ENCODE measurements at regions not wholly inside any gene's neighbourhood (a gene's known extent, or its start where the extent isn't known, plus 50 kb on each side); places are given as distances from the start of the nearest gene placed in this dataset.

DNA sequence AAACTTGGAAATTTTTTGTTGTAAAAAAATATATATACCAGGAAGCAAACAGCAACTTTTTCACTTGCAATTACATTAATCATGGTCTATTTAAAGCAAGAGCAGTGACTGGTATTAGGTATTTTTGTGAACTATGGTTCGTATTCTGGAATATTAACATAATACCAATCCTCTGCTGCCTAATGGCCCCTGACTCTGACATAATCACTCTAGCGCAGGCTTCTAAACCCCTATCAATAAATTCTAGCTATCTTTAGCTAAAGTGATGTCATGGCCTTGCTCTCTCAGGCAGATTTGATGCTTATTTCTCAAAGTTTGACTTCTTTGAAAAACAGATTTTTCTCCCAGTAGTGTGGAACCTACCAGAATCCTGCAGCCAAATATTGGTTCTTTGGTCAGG is 808.3 kb downstream of the VGLL3 start:
- TF ChIP-seq, protein P1, sequence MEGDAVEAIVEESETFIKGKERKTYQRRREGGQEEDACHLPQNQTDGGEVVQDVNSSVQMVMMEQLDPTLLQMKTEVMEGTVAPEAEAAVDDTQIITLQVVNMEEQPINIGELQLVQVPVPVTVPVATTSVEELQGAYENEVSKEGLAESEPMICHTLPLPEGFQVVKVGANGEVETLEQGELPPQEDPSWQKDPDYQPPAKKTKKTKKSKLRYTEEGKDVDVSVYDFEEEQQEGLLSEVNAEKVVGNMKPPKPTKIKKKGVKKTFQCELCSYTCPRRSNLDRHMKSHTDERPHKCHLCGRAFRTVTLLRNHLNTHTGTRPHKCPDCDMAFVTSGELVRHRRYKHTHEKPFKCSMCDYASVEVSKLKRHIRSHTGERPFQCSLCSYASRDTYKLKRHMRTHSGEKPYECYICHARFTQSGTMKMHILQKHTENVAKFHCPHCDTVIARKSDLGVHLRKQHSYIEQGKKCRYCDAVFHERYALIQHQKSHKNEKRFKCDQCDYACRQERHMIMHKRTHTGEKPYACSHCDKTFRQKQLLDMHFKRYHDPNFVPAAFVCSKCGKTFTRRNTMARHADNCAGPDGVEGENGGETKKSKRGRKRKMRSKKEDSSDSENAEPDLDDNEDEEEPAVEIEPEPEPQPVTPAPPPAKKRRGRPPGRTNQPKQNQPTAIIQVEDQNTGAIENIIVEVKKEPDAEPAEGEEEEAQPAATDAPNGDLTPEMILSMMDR (IDR thresholded peaks at IDR 0.05) = no peak
- TF ChIP-seq POLR2A (IDR thresholded peaks at IDR 0.05) = no peak

All from heart left ventricle (tissue), 13 donors.